GM21381 (cell line): ENCODE measurements at regions not wholly inside any gene's neighbourhood (a gene's known extent, or its start where the extent isn't known, plus 50 kb on each side); places are given as distances from the start of the nearest gene placed in this dataset.
"Not testable (repeated sequence)": the region's sequence is repeated elsewhere in the genome, so short reads cannot be mapped to it uniquely, and the experiment has no call there.

Source experiments
- ATAC-seq: cut with Tn5 transposase; IDR thresholded peaks from one replicate; pipeline ENCODE4 v1.9.1; 2021; ENCODE audit warnings: mild to moderate bottlenecking, moderate library complexity; ENCODE audit not compliant: unreplicated experiment

GRCh38 chr12:31822761-31823160, 93.9 kb upstream of the AMN1 start:
- ATAC-seq: no peak

GRCh38 chr12:31821484-31821883, 92.7 kb upstream of the AMN1 start:
- ATAC-seq: no peak

DNA sequence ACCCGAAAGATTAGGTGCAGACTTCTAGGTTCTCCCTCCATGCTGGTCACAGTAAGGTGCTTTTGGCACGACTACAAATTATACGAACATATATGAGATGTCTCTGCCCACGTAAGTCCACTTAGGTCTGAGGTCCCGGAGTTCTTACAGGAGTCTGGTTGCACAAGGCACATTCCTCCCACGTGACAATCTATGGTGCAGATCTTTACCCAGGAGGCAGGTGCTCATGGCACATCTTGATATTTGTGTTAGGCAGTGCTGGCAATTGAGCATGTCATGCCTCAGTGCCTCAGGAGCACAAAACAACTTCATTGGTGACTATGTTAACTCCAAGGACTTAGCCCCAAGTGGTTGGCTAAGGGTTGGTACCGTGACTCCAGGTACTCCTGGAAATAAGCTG, 92.0 kb upstream of the AMN1 start:
- no peak for ATAC-seq

DNA sequence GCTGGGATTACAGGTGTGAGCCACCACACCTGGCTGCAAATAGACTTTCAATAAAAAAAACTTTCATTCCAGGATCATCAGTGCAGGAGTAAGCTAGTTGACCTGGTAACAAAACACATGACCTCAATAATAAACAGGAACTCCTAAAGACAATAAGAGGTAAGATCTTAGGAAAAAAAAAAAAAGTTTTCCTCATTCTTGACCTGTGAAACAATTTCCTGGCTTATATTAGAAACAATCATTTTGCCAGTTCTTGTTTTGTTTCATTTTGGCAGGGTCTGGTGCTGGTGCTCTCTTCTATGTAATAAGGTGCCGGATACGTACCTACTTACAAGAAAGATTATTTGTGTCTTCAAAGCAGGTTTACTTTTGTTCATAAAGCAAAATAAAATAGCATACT, 90.6 kb upstream of the AMN1 start:
- no peak for ATAC-seq

DNA sequence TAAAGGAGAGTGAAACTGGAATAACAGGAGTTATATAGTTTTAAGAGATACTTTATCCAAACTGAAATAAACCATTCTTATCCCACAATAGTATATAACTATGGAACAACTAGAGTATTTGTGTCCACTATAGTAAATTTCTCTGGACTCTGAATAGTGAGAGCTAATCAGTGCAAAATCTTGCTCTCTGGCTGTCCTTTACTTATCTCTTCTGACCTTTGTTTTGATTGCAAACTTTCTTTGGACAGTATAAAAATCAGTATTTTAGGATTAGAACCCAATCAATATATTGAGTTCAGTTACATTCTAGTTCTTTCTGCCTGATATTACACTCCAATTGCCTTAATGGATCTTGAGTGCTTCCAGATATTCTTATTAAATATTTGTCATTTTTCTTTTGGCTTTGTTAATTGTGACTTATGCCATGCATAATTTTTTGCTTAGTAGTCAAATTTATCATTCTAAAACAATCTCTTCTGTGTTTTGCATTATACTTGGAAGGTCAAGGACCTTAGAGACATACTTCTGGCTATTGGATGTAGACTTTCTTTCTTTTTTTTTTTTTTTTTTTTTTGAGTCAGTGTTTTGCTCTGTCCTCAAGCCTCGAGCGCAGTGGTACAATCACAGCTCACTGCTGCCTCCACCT, 89.9 kb upstream of the AMN1 start:
- ATAC-seq: no peak

DNA sequence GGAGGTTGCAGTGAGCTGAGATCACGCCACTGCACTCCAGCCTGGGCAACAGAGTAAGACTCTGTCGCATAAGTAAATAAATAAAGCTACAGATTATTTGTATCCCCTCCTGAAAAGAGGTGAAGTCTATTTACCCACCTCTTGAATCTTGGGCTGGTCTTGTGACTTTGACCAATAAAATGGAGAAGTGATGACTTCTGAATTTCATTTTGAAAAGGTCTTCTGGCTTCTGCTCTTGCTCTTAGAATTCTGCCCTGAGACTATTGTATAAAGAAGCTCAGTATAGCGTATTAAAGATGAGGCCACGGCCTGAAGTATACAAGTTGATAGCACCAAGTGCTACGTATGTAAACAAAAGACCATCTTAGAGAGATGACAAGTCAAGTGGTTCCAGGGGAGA, 88.3 kb upstream of the AMN1 start:
- no peak for ATAC-seq

- ATAC-seq: no peak
These were observed 86.3 kb upstream of the AMN1 start for GRCh38 chr12:31815096-31815495.

GRCh38 chr12:31813305-31813704, 84.5 kb upstream of the AMN1 start:
- no peak for ATAC-seq

DNA sequence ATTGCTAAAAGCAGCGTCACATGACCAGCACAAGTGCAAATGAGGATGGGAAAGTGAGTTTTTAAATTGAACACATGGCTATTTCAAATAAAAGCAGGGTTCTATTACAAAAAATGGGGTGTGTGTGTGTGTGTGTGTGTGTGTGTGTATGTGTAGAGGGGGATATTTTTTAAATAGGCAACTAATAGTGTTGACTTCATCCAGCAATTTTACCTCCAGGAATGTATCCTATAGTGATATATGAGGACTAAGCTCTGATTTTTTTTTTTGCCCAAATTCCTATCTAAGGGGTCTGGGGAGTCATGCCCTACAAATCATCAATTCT, 78.9 kb upstream of the AMN1 start:
- no peak for ATAC-seq

- ATAC-seq: not testable (repeated sequence)
These were observed 78.4 kb upstream of the AMN1 start for GRCh38 chr12:31807081-31807772.

DNA sequence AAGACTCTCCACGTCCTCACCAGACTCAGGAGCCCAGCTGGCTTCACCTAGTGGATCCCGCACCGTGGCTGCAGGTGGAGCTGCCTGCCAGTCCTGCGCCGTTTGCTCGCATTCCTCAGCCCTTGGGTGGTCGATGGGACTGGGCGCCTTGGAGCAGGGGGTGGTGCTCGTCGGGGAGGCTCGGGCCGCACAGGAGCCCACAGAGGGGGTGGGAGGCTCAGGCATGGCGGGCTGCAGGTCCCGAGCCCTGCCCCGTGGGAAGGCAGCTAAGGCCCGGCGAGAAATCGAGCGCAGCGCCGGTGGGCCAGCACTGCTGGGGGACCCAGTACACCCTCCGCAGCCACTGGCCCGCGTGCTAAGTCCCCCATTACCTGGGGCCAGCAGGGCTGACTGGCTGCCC, 76.9 kb upstream of the AMN1 start:
- not testable (repeated sequence) for ATAC-seq

- not testable (repeated sequence) for ATAC-seq
These were observed 75.9 kb upstream of the AMN1 start for GRCh38 chr12:31804707-31805106.

GRCh38 chr12:31804185-31804504, 75.3 kb upstream of the AMN1 start:
- ATAC-seq: no peak

GRCh38 chr12:31803306-31804184, 74.7 kb upstream of the AMN1 start:
- no peak for ATAC-seq

DNA sequence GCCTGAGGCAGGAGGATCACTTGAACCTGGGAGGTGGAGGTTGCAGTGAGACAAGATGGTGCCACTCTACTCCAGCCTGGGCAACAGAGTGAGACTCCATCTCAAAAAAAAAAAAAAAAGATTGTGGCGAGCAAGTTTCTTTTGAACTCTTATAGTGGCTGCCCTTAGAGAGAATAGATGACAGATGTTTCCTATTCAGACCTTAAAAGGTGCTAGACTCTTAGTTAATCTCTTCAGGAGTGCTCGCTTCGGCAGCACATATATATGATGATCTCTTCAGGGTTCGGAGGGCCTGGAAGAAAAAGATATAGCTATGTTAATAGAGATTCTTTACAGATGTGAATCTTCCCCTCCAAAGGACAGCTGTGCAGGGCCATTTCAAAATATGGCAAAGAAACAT, 73.1 kb upstream of the AMN1 start:
- no peak for ATAC-seq

GRCh38 chr12:31797230-31797872, 68.5 kb upstream of the AMN1 start:
- ATAC-seq: no peak

DNA sequence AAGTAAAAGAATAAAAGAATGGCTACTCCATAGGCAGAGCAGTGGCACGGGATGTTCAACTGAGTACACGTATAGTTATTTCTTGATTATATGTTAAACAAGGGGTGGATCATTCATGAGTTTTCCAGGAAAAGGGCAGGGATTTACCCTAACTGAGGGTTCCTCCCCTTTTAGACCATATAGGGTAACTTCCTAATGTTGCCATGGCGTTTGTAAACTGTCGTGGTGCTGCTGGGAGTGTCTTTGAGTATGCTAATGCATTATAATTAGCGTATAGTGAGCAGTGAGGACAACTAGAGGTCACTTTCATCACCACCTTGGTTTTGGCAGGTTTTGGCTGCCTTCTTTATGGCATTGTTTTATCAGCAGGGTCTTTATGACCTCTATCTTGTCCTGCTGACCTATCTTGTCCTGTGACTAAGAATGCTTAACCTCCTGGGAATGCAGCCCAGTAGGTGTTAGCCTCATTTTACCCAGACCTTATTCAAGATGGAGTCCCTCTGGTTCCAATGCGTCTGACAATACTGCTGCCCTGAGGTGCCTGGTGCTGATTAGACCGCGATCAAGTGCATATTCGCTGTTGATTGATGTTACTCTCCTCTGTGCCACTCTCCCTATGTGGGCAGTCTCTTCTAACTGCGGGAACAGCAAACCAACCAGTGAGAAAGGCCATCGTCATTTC, 67.6 kb upstream of the AMN1 start:
- ATAC-seq: no peak

DNA sequence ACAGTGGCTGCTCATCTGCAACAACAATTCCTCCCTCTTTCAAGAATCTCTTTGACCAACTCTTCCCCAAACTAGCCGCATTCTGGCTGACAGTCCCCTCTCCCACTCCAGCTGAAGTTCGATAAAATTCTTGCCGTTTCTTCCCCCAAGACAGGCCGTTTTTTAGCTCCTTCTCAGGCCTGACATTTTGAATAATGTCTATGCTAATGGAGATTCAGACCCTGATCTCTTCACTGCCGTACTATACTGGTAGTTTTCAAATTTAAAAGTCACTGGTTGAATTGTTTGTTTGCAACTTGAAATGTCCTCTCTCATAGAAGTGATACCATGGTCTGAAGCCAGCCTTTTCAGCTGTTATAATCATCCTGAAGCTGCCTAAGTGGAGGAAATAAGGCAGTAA, 65.9 kb upstream of the AMN1 start:
- no peak for ATAC-seq

DNA sequence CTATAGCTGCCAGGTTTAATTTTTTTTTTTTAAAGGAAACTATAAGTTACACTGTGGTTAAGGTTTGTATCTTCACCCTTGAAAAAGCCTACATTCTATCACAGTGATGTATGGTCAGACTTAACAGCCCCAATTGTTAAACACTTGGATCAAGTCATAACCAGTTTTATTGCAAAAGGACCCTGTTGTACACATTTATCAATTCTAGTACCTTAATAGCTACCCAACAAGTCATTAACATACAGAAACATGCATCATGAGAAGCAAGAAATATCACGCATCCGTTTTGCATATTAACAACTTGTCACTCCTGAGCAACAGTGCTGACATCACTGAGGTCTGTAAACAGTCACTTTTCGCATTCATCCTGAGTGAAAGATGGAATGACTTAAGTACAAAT, 62.4 kb upstream of the AMN1 start:
- not testable (repeated sequence) for ATAC-seq

- no peak for ATAC-seq
These were observed 61.9 kb upstream of the AMN1 start for GRCh38 chr12:31790759-31791158.

GRCh38 chr12:31785318-31785717, 56.5 kb upstream of the AMN1 start:
- no peak for ATAC-seq
